Mesothelial cell of epicardium (in vitro differentiated cells): ENCODE measurements at regions not wholly inside any gene's neighbourhood (a gene's known extent, or its start where the extent isn't known, plus 50 kb on each side); places are given as distances from the start of the nearest gene placed in this dataset.

Experiments
- DNase-seq, 2 experiments: peaks; one replicate each; pipeline ENCODE4 v3.0.0; 2021; ENCODE audit warnings: low spot score in 2 of 2; ENCODE audit not compliant: unreplicated experiment in 2 of 2
- H3K27ac Mint-ChIP-seq: 2 replicates; pipeline ENCODE4 v1.8.0; 2021; ENCODE audit warnings: mixed read lengths
- H3K27me3 Mint-ChIP-seq: 2 replicates; pipeline ENCODE4 v1.8.0; 2021; ENCODE audit warnings: low read depth, mixed read lengths
- H3K36me3 Mint-ChIP-seq: 2 replicates; pipeline ENCODE4 v1.8.0; 2021; ENCODE audit warnings: mixed read lengths
- H3K4me1 Mint-ChIP-seq: 2 replicates; pipeline ENCODE4 v1.8.0; 2021; ENCODE audit warnings: mixed read lengths
- H3K4me3 Mint-ChIP-seq: 2 replicates; pipeline ENCODE4 v1.8.0; 2021; ENCODE audit warnings: mild to moderate bottlenecking, moderate library complexity, mixed read lengths
- H3K9me3 Mint-ChIP-seq: 2 replicates; pipeline ENCODE4 v1.8.0; 2021; ENCODE audit warnings: mixed read lengths
- CTCF ChIP-seq: fragments of 200-600 bp; sonication (generic); IDR thresholded peaks from one replicate; pipeline ENCODE4 v1.5.0; 2021; ENCODE audit warnings: antibody characterized with exemption; ENCODE audit not compliant: unreplicated experiment

DNA sequence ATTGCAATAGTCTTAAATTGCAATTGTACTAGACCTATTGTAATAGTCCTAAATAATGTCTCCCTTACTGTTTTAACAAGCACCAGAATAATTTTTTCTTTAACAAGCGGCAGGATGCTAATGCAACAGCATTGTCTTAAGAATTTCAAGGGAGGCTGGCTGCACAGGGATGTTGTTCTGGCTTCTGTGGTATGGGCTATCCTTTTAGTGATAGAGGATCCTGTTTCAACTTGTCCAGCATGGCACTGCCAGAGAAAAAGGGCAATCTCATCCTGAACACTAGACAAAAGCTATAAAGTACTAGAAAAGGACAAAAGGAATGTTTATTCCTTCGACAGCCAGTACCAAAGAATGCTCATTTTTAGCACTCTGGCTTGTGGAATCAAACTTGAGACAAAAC, 405.5 kb upstream of the ACTRT1 start:
- H3K9me3 Mint-ChIP-seq: peaks cover 43% of the 10 kb centered on the region
- H3K36me3 Mint-ChIP-seq: no peaks in the 10 kb centered on the region
- no peaks in the 10 kb centered on the region for H3K27me3 Mint-ChIP-seq
- no peak for DNase-seq
- no peak overlapping the region for H3K27ac Mint-ChIP-seq
- no peaks in the 10 kb centered on the region for H3K4me1 Mint-ChIP-seq
- H3K4me3 Mint-ChIP-seq: no peak overlapping the region
- TF ChIP-seq CTCF: no peak

DNA sequence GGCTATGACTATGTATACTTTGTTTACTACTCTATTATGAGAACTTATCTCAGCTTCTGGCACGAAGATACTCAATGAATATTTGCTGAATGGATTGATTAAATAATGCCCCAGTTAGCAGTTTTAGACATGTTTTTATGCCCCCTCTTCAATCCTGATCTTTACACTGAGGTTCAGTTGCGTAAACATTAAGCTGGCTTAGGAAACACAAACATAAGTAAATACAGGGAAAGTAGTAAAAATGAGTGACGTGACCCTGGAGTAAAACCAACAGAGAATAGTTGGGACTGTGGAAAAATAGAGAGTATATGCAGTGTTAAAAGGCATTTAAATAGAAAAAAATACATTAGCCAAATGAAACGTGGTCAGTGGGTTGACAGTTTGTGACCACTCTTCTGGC, 387.0 kb upstream of the ACTRT1 start:
- Mint-ChIP-seq H3K36me3 (no peaks in the 10 kb centered on the region), H3K4me1 (no peaks in the 10 kb centered on the region), H3K9me3 (peaks cover 20% of the 10 kb centered on the region), H3K27ac (no peak overlapping the region), H3K4me3 (no peak overlapping the region), H3K27me3 (no peaks in the 10 kb centered on the region)
- DNase-seq: no peak
- TF ChIP-seq CTCF: no peak

DNA sequence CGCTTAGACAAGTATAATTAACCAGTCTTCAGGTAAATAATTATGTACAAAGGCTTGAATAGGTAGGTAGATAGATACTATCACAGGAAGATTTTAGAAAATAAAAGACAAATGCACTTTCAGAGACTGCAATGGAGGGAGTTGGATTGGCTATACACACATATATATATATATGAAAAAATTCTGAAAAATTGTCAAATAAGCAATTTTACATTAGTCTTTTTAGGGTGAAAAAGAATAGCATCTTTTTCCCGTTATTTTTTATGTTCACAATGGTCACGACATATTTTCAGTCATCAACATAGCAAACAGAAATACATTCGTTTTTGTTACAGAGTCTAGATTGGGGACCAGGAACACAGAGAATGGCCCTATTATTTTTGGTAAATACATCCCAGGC, 385.9 kb upstream of the ACTRT1 start:
- H3K27me3 Mint-ChIP-seq: no peaks in the 10 kb centered on the region
- no peak for DNase-seq
- H3K36me3 Mint-ChIP-seq: no peaks in the 10 kb centered on the region
- TF ChIP-seq CTCF: no peak
- no peak overlapping the region for H3K27ac Mint-ChIP-seq
- no peaks in the 10 kb centered on the region for H3K4me1 Mint-ChIP-seq
- H3K4me3 Mint-ChIP-seq: no peak overlapping the region
- H3K9me3 Mint-ChIP-seq: peaks cover 16% of the 10 kb centered on the region

DNA sequence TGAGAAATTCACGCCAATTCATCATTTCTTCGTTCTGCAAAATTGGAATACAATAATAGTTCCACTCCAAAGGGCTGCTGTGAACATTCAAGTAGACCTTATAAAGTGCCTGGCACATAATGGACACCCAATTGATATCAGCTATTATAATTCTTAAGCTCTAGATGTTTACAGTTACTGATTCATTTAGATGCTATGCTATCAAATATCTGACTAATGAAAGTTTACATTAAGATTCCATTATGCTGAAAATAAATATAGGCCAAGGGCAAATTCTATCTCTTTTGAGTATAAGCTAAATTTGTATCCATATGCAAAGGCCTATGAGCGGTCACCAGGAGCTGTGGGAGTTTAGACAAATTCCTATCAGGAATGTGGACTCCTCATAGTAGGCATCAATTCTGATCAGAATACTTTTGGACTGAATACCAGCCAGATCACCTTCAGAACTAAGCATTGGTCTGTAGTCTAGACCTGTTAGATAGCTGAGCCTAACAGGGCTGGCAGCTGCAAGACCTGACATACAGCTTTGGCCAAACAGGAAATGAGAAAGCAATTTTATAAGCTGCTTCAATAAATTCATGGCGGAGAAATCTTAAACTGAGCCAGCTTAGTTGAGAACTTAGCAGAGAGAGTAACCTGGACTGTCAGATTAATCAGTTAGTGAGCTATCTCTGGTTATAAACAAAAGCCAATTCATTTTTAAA, 384.3 kb upstream of the ACTRT1 start:
- no peak for TF ChIP-seq CTCF
- H3K9me3 Mint-ChIP-seq: peaks cover 10% of the 10 kb centered on the region
- H3K36me3 Mint-ChIP-seq: no peaks in the 10 kb centered on the region
- DNase-seq: no peak
- H3K4me3 Mint-ChIP-seq: no peak overlapping the region
- H3K27me3 Mint-ChIP-seq: no peaks in the 10 kb centered on the region
- H3K27ac Mint-ChIP-seq: no peak overlapping the region
- no peaks in the 10 kb centered on the region for H3K4me1 Mint-ChIP-seq

GRCh38 chrX:128425546-128425945, 373.3 kb upstream of the ACTRT1 start:
- Mint-ChIP-seq H3K9me3 (peaks cover 22% of the 10 kb centered on the region), H3K27ac (no peak overlapping the region)

More at GRCh38 chrX:128425546-128425945, 373.3 kb upstream of the ACTRT1 start:
- Mint-ChIP-seq H3K36me3 (no peaks in the 10 kb centered on the region), H3K4me1 (no peaks in the 10 kb centered on the region), H3K4me3 (no peak overlapping the region), H3K27me3 (no peaks in the 10 kb centered on the region)
- no peak for DNase-seq
- no peak for TF ChIP-seq CTCF
